Fibroblast of lung (primary cell): ENCODE measurements at regions not wholly inside any gene's neighbourhood (a gene's known extent, or its start where the extent isn't known, plus 50 kb on each side); places are given as distances from the start of the nearest gene placed in this dataset.

ENCODE experiments used
- DNase-seq, 2 donors: peaks; one replicate each; pipeline versions ENCODE4 v3.0.0 to v3.0.0-alpha.2; 2010; ENCODE audit warnings: low read depth in 2 of 2
- H2AFZ ChIP-seq: 2 replicates; pipeline ENCODE4 v1.5.1; 2012; ENCODE audit warnings: low read length, control low read depth, inconsistent platforms
- H3K27ac ChIP-seq: 2 replicates; pipeline ENCODE4 v1.5.1; 2011; ENCODE audit warnings: low read length, control low read depth; ENCODE audit not compliant: insufficient read depth
- H3K27me3 ChIP-seq: 2 replicates; pipeline ENCODE4 v1.5.1; 2011; ENCODE audit warnings: mild to moderate bottlenecking, low read length; ENCODE audit not compliant: control insufficient read depth, insufficient read depth
- H3K36me3 ChIP-seq: 2 replicates; pipeline ENCODE4 v1.5.1; 2011; ENCODE audit warnings: low read length; ENCODE audit not compliant: control insufficient read depth, insufficient read depth
- H3K4me1 ChIP-seq: 2 replicates; pipeline ENCODE4 v1.5.1; 2011; ENCODE audit warnings: low read length; ENCODE audit not compliant: control insufficient read depth, insufficient read depth; ENCODE audit errors: extremely low read depth
- H3K4me2 ChIP-seq: 2 replicates; pipeline ENCODE4 v1.5.1; 2011; ENCODE audit warnings: low read length, control low read depth; ENCODE audit not compliant: insufficient read depth; ENCODE audit errors: extremely low read depth
- H3K4me3 ChIP-seq, 4 experiments: fragments of 200-600 bp in 1 of 4; sonication (generic) in 1 of 4; replicated peaks in 1 of 4; 2 replicates each; pipeline ENCODE4 v1.5.1; 2011 to 2016; ENCODE audit warnings: low read length in 4 of 4, low read depth in 3 of 4, mild to moderate bottlenecking in 3 of 4, control low read depth in 2 of 4, inconsistent platforms in 1 of 4, mixed read lengths in 1 of 4; ENCODE audit not compliant: insufficient read depth in 1 of 4; ENCODE audit errors: control extremely low read depth in 1 of 4
- H3K79me2 ChIP-seq: 2 replicates; pipeline ENCODE4 v1.5.1; 2012; ENCODE audit warnings: mild to moderate bottlenecking, low read length, inconsistent platforms; ENCODE audit not compliant: control insufficient read depth, insufficient read depth
- H3K9ac ChIP-seq: 2 replicates; pipeline ENCODE4 v1.5.1; 2011; ENCODE audit warnings: mild to moderate bottlenecking, low read length, control low read depth; ENCODE audit not compliant: insufficient read depth
- H3K9me3 ChIP-seq: 2 replicates; pipeline ENCODE4 v1.5.1; 2012; ENCODE audit warnings: low read depth, low read length; ENCODE audit not compliant: control insufficient read depth, insufficient read depth
- H4K20me1 ChIP-seq: 2 replicates; pipeline ENCODE4 v1.5.1; 2011; ENCODE audit warnings: low read length; ENCODE audit not compliant: control insufficient read depth, insufficient read depth; ENCODE audit errors: extremely low read depth
- EZH2 ChIP-seq: IDR thresholded peaks from 2 replicates; pipeline ENCODE4 v1.5.1; 2012; ENCODE audit warnings: low read length, control low read depth, mild to moderate bottlenecking; ENCODE audit errors: missing control alignments
- TF ChIP-seq, protein P1 (sequence below), 2 donors: IDR thresholded peaks in 1 of 2; conservative IDR thresholded peaks in 1 of 2; 1 replicate in 1 of 2; 2 replicates in 1 of 2; pipeline ENCODE4 v1.5.1; 2011 to 2012; ENCODE audit warnings: low read length in 2 of 2, control low read depth in 1 of 2, inconsistent platforms in 1 of 2, low read depth in 1 of 2, mild to moderate bottlenecking in 1 of 2

DNA sequence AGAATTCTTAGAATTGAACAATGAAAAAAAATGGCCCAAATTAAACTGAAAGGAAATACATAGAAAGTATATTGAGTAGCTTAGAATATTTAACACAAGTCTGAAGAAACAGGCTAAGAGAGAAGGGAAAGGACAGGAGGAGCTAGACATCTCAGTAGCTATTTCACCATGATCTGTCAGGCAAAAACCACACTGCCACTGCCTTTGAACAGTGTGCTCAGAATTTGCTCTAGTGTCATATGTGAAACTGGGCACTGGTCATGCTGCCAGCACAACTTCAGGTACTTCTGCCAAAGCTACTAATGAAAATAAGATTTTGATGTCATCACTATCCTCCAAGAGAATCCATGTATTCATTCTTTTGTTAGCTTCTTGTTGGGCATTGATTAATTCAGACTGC lies 1280.8 kb upstream of the PCDH20 start:
- H3K79me2 ChIP-seq: no peaks in the 10 kb centered on the region
- H3K4me3 ChIP-seq: no peak overlapping the region
- TF ChIP-seq, protein P1, sequence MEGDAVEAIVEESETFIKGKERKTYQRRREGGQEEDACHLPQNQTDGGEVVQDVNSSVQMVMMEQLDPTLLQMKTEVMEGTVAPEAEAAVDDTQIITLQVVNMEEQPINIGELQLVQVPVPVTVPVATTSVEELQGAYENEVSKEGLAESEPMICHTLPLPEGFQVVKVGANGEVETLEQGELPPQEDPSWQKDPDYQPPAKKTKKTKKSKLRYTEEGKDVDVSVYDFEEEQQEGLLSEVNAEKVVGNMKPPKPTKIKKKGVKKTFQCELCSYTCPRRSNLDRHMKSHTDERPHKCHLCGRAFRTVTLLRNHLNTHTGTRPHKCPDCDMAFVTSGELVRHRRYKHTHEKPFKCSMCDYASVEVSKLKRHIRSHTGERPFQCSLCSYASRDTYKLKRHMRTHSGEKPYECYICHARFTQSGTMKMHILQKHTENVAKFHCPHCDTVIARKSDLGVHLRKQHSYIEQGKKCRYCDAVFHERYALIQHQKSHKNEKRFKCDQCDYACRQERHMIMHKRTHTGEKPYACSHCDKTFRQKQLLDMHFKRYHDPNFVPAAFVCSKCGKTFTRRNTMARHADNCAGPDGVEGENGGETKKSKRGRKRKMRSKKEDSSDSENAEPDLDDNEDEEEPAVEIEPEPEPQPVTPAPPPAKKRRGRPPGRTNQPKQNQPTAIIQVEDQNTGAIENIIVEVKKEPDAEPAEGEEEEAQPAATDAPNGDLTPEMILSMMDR (conservative IDR thresholded peaks at IDR 0.05 in 1 of 2, IDR thresholded peaks at IDR 0.05 in 1 of 2; ENCODE audit: low read depth in 1 of 2, low read length in 2 of 2): no peak
- no peak for TF ChIP-seq EZH2
- H3K36me3 ChIP-seq: no peaks in the 10 kb centered on the region
- H3K9me3 ChIP-seq: no peaks in the 10 kb centered on the region
- no peak overlapping the region for H3K27ac ChIP-seq
- H3K4me2 ChIP-seq: no peak overlapping the region
- H3K4me1 ChIP-seq: no peaks in the 10 kb centered on the region
- DNase-seq: no peak
- no peak overlapping the region for H3K9ac ChIP-seq
- no peak overlapping the region for H2AFZ ChIP-seq
- no peaks in the 10 kb centered on the region for H3K27me3 ChIP-seq
- no peaks in the 10 kb centered on the region for H4K20me1 ChIP-seq

DNA sequence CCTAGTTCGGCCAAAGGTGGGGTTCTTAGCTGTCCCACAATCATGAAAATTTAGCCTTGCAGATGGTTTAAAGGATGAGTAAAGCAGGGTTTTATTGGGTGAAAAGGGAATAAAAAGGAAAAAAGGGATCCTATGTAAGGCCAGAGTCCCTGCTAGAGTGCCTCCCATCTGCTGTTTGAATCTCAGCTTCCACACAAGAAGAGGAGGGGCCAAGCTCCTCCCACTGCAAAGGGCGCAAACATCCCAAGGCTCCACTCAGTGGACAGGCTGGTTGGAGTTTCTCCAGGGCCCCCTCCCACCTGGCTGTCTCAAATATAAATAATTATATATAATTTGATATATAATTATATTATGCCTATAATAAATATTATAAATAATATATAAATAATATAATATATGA lies 1272.1 kb upstream of the PCDH20 start:
- H3K4me1 ChIP-seq: no peaks in the 10 kb centered on the region
- TF ChIP-seq EZH2: no peak
- TF ChIP-seq, protein P1 (conservative IDR thresholded peaks at IDR 0.05 in 1 of 2, IDR thresholded peaks at IDR 0.05 in 1 of 2; ENCODE audit: low read depth in 1 of 2, low read length in 2 of 2): no peak

GRCh38 chr13:62684359-62684758 lies 1268.7 kb upstream of the PCDH20 start:
- no peaks in the 10 kb centered on the region for H3K36me3 ChIP-seq
- H3K27me3 ChIP-seq: no peaks in the 10 kb centered on the region
- no peak overlapping the region for H2AFZ ChIP-seq
- H3K4me2 ChIP-seq: no peak overlapping the region
- DNase-seq: no peak
- no peaks in the 10 kb centered on the region for H4K20me1 ChIP-seq
- TF ChIP-seq EZH2: no peak
- TF ChIP-seq, protein P1 (conservative IDR thresholded peaks at IDR 0.05 in 1 of 2, IDR thresholded peaks at IDR 0.05 in 1 of 2; ENCODE audit: low read depth in 1 of 2, low read length in 2 of 2): no peak
- H3K27ac ChIP-seq: no peak overlapping the region
- no peaks in the 10 kb centered on the region for H3K4me1 ChIP-seq
- H3K79me2 ChIP-seq: no peaks in the 10 kb centered on the region
- no peaks in the 10 kb centered on the region for H3K9me3 ChIP-seq
- H3K9ac ChIP-seq: no peak overlapping the region
- H3K4me3 ChIP-seq: no peak overlapping the region

More for the DNA sequence above, 1272.1 kb upstream of the PCDH20 start:
- H3K27me3 ChIP-seq: no peaks in the 10 kb centered on the region
- DNase-seq: no peak
- no peaks in the 10 kb centered on the region for H3K79me2 ChIP-seq
- no peaks in the 10 kb centered on the region for H3K36me3 ChIP-seq
- H3K27ac ChIP-seq: no peak overlapping the region
- H3K9ac ChIP-seq: no peak overlapping the region
- no peak overlapping the region for H3K4me3 ChIP-seq
- no peak overlapping the region for H3K4me2 ChIP-seq
- H2AFZ ChIP-seq: no peak overlapping the region
- no peaks in the 10 kb centered on the region for H4K20me1 ChIP-seq
- H3K9me3 ChIP-seq: no peaks in the 10 kb centered on the region
